A549 (cell line): ENCODE measurements at regions not wholly inside any gene's neighbourhood (a gene's known extent, or its start where the extent isn't known, plus 50 kb on each side); places are given as distances from the start of the nearest gene placed in this dataset.

Source experiments
- CBX2 ChIP-seq: fragments of 200-600 bp; sonication (generic); IDR thresholded peaks from 2 replicates; pipeline ENCODE4 v1.6.1; 2016; ENCODE audit warnings: low read depth, mild to moderate bottlenecking, borderline replicate concordance
- CHD2 ChIP-seq: fragments of 150-350 bp; IDR thresholded peaks from 2 replicates; pipeline ENCODE4 v1.6.1; 2014; ENCODE audit warnings: low read length; ENCODE audit not compliant: partially characterized antibody
- EP300 ChIP-seq, 2 experiments: fragments of >200 bp; sonication (Bioruptor Twin); formaldehyde crosslinking; IDR thresholded peaks; 2 replicates in 1 of 2; 3 replicates in 1 of 2; pipeline ENCODE4 v1.6.1; 2016 to 2017
- JUN ChIP-seq, 2 experiments: fragments of >200 bp; sonication (Bioruptor Twin); formaldehyde crosslinking; IDR thresholded peaks; 2 replicates in 1 of 2; 3 replicates in 1 of 2; pipeline ENCODE4 v1.6.1; 2016 to 2017
- KDM5A ChIP-seq: fragments of 200-600 bp; sonication (generic); IDR thresholded peaks from 2 replicates; pipeline ENCODE4 v1.6.1; 2016; ENCODE audit warnings: antibody characterized with exemption, mild to moderate bottlenecking
- POLR2A ChIP-seq: IDR thresholded peaks from 2 replicates; pipeline ENCODE4 v1.6.1; 2012; ENCODE audit warnings: mild to moderate bottlenecking, low read length
- RAD21 ChIP-seq, 2 experiments: fragments of >200 bp in 1 of 2; sonication (Bioruptor Twin) in 1 of 2; formaldehyde crosslinking in 1 of 2; IDR thresholded peaks in 1 of 2; conservative IDR thresholded peaks in 1 of 2; 2 replicates in 1 of 2; 3 replicates in 1 of 2; pipeline ENCODE4 v1.6.1; 2012 to 2018; ENCODE audit warnings: inconsistent platforms in 1 of 2
- TF ChIP-seq, protein P1 (sequence below): fragments of 450-650 bp; IDR thresholded peaks from 2 replicates; pipeline ENCODE4 v1.6.1; 2014; ENCODE audit warnings: antibody characterized with exemption
- TF ChIP-seq, protein P2 (sequence below): fragments of 200-600 bp; sonication (generic); IDR thresholded peaks from 2 replicates; pipeline ENCODE4 v1.6.1; 2016; ENCODE audit warnings: antibody characterized with exemption, mild to moderate bottlenecking, moderate library complexity
- TF ChIP-seq, protein P3 (sequence below): fragments of >200 bp; sonication (Bioruptor Twin); formaldehyde crosslinking; IDR thresholded peaks from 3 replicates; pipeline ENCODE4 v1.6.1; 2016
- TF ChIP-seq, protein P4 (sequence below): fragments of >200 bp; sonication (Bioruptor Twin); formaldehyde crosslinking; IDR thresholded peaks from 3 replicates; pipeline ENCODE4 v1.5.1; 2016
- TF ChIP-seq, protein P5 (sequence below): IDR thresholded peaks from 2 replicates; pipeline ENCODE4 v1.6.1; 2012
- TF ChIP-seq, protein P6 (sequence below): IDR thresholded peaks from 2 replicates; pipeline ENCODE4 v1.6.1; 2012

DNA sequence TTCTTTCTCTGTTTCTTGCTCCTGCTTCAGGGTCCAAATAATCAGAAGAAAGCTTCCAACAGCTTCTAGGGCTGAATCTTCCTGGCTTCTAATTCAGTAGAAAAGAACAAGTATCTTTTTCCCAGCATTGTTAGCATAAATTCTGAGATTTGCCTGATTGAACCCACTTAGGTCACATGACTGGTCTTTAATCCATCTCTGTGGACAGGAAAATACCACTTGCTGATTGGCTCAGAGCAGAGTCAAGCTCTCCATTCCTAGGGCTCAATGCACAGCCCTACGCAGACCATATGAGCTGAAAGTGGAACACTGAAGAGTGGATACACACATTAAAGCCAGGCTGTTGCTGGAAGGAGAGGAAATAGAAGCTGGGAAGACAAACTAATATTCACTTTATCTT, 99.6 kb upstream of the RPL34 start:
- TF ChIP-seq KDM5A (no peak), POLR2A (no peak), EP300 (IDR thresholded peaks at IDR 0.05) (no peak), JUN (IDR thresholded peaks at IDR 0.05) (no peak), RAD21 (conservative IDR thresholded peaks at IDR 0.05 in 1 of 2, IDR thresholded peaks at IDR 0.05 in 1 of 2) (no peak), CHD2 (no peak), CBX2 (no peak)
- TF ChIP-seq, protein P1, sequence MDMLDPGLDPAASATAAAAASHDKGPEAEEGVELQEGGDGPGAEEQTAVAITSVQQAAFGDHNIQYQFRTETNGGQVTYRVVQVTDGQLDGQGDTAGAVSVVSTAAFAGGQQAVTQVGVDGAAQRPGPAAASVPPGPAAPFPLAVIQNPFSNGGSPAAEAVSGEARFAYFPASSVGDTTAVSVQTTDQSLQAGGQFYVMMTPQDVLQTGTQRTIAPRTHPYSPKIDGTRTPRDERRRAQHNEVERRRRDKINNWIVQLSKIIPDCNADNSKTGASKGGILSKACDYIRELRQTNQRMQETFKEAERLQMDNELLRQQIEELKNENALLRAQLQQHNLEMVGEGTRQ = no peak
- TF ChIP-seq, protein P2, sequence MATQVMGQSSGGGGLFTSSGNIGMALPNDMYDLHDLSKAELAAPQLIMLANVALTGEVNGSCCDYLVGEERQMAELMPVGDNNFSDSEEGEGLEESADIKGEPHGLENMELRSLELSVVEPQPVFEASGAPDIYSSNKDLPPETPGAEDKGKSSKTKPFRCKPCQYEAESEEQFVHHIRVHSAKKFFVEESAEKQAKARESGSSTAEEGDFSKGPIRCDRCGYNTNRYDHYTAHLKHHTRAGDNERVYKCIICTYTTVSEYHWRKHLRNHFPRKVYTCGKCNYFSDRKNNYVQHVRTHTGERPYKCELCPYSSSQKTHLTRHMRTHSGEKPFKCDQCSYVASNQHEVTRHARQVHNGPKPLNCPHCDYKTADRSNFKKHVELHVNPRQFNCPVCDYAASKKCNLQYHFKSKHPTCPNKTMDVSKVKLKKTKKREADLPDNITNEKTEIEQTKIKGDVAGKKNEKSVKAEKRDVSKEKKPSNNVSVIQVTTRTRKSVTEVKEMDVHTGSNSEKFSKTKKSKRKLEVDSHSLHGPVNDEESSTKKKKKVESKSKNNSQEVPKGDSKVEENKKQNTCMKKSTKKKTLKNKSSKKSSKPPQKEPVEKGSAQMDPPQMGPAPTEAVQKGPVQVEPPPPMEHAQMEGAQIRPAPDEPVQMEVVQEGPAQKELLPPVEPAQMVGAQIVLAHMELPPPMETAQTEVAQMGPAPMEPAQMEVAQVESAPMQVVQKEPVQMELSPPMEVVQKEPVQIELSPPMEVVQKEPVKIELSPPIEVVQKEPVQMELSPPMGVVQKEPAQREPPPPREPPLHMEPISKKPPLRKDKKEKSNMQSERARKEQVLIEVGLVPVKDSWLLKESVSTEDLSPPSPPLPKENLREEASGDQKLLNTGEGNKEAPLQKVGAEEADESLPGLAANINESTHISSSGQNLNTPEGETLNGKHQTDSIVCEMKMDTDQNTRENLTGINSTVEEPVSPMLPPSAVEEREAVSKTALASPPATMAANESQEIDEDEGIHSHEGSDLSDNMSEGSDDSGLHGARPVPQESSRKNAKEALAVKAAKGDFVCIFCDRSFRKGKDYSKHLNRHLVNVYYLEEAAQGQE = no peak
- TF ChIP-seq, protein P3, sequence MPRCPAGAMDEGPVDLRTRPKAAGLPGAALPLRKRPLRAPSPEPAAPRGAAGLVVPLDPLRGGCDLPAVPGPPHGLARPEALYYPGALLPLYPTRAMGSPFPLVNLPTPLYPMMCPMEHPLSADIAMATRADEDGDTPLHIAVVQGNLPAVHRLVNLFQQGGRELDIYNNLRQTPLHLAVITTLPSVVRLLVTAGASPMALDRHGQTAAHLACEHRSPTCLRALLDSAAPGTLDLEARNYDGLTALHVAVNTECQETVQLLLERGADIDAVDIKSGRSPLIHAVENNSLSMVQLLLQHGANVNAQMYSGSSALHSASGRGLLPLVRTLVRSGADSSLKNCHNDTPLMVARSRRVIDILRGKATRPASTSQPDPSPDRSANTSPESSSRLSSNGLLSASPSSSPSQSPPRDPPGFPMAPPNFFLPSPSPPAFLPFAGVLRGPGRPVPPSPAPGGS = no peak
- TF ChIP-seq, protein P4, sequence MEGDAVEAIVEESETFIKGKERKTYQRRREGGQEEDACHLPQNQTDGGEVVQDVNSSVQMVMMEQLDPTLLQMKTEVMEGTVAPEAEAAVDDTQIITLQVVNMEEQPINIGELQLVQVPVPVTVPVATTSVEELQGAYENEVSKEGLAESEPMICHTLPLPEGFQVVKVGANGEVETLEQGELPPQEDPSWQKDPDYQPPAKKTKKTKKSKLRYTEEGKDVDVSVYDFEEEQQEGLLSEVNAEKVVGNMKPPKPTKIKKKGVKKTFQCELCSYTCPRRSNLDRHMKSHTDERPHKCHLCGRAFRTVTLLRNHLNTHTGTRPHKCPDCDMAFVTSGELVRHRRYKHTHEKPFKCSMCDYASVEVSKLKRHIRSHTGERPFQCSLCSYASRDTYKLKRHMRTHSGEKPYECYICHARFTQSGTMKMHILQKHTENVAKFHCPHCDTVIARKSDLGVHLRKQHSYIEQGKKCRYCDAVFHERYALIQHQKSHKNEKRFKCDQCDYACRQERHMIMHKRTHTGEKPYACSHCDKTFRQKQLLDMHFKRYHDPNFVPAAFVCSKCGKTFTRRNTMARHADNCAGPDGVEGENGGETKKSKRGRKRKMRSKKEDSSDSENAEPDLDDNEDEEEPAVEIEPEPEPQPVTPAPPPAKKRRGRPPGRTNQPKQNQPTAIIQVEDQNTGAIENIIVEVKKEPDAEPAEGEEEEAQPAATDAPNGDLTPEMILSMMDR = no peak
- TF ChIP-seq, protein P5, sequence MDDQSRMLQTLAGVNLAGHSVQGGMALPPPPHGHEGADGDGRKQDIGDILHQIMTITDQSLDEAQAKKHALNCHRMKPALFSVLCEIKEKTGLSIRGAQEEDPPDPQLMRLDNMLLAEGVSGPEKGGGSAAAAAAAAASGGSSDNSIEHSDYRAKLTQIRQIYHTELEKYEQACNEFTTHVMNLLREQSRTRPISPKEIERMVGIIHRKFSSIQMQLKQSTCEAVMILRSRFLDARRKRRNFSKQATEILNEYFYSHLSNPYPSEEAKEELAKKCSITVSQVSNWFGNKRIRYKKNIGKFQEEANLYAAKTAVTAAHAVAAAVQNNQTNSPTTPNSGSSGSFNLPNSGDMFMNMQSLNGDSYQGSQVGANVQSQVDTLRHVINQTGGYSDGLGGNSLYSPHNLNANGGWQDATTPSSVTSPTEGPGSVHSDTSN = no peak
- TF ChIP-seq, protein P6, sequence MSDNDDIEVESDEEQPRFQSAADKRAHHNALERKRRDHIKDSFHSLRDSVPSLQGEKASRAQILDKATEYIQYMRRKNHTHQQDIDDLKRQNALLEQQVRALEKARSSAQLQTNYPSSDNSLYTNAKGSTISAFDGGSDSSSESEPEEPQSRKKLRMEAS = no peak
